CD4-positive, alpha-beta T cell (primary cell): ENCODE measurements at regions not wholly inside any gene's neighbourhood (a gene's known extent, or its start where the extent isn't known, plus 50 kb on each side); places are given as distances from the start of the nearest gene placed in this dataset.

Experiments
- ATAC-seq: fragments of 200-7000 bp; cut with Tn5 transposase; one replicate; pipeline ENCODE4 v1.10.0; 2022; ENCODE audit warnings: mild to moderate bottlenecking; ENCODE audit not compliant: poor library complexity
- CTCF ChIA-PET: fragments of 350-600 bp; sonication (Branson Sonifier 250); formaldehyde crosslinking; loops from one replicate; lab custom pipeline; 2021; ENCODE audit warnings: antibody characterized with exemption, inconsistent platforms; lab: Charles Lee
- POLR2A ChIA-PET: fragments of 350-600 bp; sonication (Branson Sonifier 250); formaldehyde crosslinking; loops from one replicate; lab custom pipeline; 2021; ENCODE audit warnings: antibody characterized with exemption, inconsistent platforms; lab: Charles Lee
- DNase-seq, 14 experiments: peaks; one replicate each; pipeline ENCODE4 v3.0.0-alpha.2; 2013 to 2020; ENCODE audit warnings: mixed read lengths in 2 of 14
- H3K27ac ChIP-seq, 2 donors: one replicate each; pipeline versions ENCODE4 v1.5.1 to v1.7.0; 2013; ENCODE audit warnings: low read length in 2 of 2, low read depth in 1 of 2, mild to moderate bottlenecking in 1 of 2
- H3K27me3 ChIP-seq, 2 experiments: 1 replicate in 1 of 2; 2 replicates in 1 of 2; pipeline versions ENCODE4 v1.6.1 to v1.7.0; 2013; ENCODE audit warnings: low read length in 2 of 2, control low read depth in 1 of 2, mild to moderate bottlenecking in 1 of 2, moderate library complexity in 1 of 2; ENCODE audit not compliant: insufficient read depth in 2 of 2, control insufficient read depth in 1 of 2
- H3K36me3 ChIP-seq: one replicate; pipeline ENCODE4 v1.6.1; 2013; ENCODE audit warnings: low read length, control low read depth; ENCODE audit not compliant: insufficient read depth
- H3K4me1 ChIP-seq: one replicate; pipeline ENCODE4 v1.6.1; 2013; ENCODE audit warnings: low read length, control low read depth; ENCODE audit not compliant: insufficient read depth
- H3K4me3 ChIP-seq: one replicate; pipeline ENCODE4 v1.5.1; 2013; ENCODE audit warnings: mild to moderate bottlenecking, low read length, moderate library complexity
- H3K9me3 ChIP-seq, 2 experiments: 1 replicate in 1 of 2; 2 replicates in 1 of 2; pipeline versions ENCODE4 v1.6.1 to v1.7.0; 2013; ENCODE audit warnings: low read length in 2 of 2, mild to moderate bottlenecking in 2 of 2, control low read depth in 1 of 2, moderate library complexity in 1 of 2; ENCODE audit not compliant: control insufficient read depth in 1 of 2, insufficient read depth in 1 of 2
- H3K27ac Mint-ChIP-seq: one replicate; pipeline ENCODE4 v1.8.0; 2020; ENCODE audit warnings: mixed read lengths
- H3K27me3 Mint-ChIP-seq: one replicate; pipeline ENCODE4 v1.8.0; 2021; ENCODE audit warnings: mixed read lengths
- H3K36me3 Mint-ChIP-seq: one replicate; pipeline ENCODE4 v1.8.0; 2021; ENCODE audit warnings: low read depth, mixed read lengths
- H3K4me1 Mint-ChIP-seq: one replicate; pipeline ENCODE4 v1.8.0; 2021; ENCODE audit warnings: low read depth, mixed read lengths
- H3K4me3 Mint-ChIP-seq: one replicate; pipeline ENCODE4 v1.8.0; 2020; ENCODE audit warnings: mild to moderate bottlenecking, mixed read lengths
- H3K9me3 Mint-ChIP-seq: one replicate; pipeline ENCODE4 v1.8.0; 2020; ENCODE audit warnings: mixed read lengths
- intact Hi-C, 2 experiments: fragments of 100-400 bp; cut with DNase I in 1 of 2; cut with micrococcal nuclease in 1 of 2; formaldehyde crosslinking; loops; one replicate each; pipeline versions ENCODE4 v1.15.1 to v1.9.0; 2023 to 2025; cut with DNase I, micrococcal nuclease
- TF ChIP-seq, protein P1 (sequence below): fragments of 200-600 bp; IDR thresholded peaks from one replicate; pipeline ENCODE4 v1.8.0; 2022; ENCODE audit warnings: antibody characterized with exemption, mild to moderate bottlenecking

DNA sequence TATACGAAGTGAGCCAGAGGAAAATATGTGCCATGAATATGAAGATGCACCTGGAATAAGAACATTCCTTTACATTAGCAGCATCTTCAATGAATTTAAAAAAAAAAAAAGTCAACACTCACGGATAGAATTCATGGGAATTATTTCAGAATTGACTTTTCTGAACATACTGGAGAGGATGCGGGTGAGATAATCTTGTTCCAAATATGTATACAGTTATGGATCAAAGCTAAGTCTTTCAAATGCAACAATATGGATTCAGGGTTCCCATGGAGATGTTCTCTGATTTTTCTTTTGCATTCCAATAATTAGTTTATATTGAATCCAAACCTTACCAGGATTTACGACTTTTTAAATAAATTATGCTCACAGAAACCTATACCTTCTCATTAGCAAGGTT lies 1660.7 kb downstream of the SLITRK1 start:
- no peaks in the 10 kb centered on the region for H3K27me3 Mint-ChIP-seq
- ATAC-seq: no peak

DNA sequence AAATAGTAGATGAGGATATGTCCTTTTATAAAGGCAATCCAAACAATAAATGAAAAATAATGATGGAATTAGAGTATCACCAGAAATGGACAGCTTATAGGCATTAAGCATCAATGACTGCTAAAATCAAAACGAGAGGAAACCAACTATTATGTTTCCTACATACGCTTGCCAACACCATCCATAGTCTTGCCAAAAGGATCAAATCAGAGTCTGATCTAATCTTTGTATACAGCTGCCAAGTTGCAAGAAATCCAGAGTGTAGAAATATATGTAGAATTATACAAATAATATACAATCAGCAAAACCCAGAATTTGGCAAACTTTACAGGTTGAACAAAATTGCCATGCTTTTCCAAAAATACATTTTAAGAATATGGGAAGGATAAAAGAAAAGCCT lies 1661.6 kb downstream of the SLITRK1 start:
- H3K4me3 ChIP-seq: no peak overlapping the region
- no peak for DNase-seq
- Mint-ChIP-seq H3K4me3 (no peak overlapping the region), H3K27me3 (no peaks in the 10 kb centered on the region), H3K27ac (no peak overlapping the region), H3K36me3 (no peaks in the 10 kb centered on the region), H3K9me3 (peaks cover 16% of the 10 kb centered on the region), H3K4me1 (no peaks in the 10 kb centered on the region)
- CTCF ChIA-PET: no interaction called here
- H3K4me1 ChIP-seq: no peaks in the 10 kb centered on the region
- H3K36me3 ChIP-seq: no peaks in the 10 kb centered on the region
- intact Hi-C loops: no loop called here
- no peaks in the 10 kb centered on the region for H3K27me3 ChIP-seq
- peaks cover 0 to 3% of the 10 kb centered on the region in 2 experiments for H3K9me3 ChIP-seq
- no peak for ATAC-seq
- H3K27ac ChIP-seq: no peak overlapping the region
- POLR2A ChIA-PET: no interaction called here
- TF ChIP-seq, protein P1, sequence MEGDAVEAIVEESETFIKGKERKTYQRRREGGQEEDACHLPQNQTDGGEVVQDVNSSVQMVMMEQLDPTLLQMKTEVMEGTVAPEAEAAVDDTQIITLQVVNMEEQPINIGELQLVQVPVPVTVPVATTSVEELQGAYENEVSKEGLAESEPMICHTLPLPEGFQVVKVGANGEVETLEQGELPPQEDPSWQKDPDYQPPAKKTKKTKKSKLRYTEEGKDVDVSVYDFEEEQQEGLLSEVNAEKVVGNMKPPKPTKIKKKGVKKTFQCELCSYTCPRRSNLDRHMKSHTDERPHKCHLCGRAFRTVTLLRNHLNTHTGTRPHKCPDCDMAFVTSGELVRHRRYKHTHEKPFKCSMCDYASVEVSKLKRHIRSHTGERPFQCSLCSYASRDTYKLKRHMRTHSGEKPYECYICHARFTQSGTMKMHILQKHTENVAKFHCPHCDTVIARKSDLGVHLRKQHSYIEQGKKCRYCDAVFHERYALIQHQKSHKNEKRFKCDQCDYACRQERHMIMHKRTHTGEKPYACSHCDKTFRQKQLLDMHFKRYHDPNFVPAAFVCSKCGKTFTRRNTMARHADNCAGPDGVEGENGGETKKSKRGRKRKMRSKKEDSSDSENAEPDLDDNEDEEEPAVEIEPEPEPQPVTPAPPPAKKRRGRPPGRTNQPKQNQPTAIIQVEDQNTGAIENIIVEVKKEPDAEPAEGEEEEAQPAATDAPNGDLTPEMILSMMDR: no peak

More for the DNA sequence above, 1660.7 kb downstream of the SLITRK1 start:
- Histone ChIP-seq H3K27me3 (no peaks in the 10 kb centered on the region), H3K36me3 (no peaks in the 10 kb centered on the region), H3K9me3 (peaks cover 3 to 4% of the 10 kb centered on the region in 2 experiments), H3K27ac (no peak overlapping the region), H3K4me3 (no peak overlapping the region), H3K4me1 (no peaks in the 10 kb centered on the region)
- H3K4me1 Mint-ChIP-seq: no peaks in the 10 kb centered on the region
- CTCF ChIA-PET: no interaction called here
- DNase-seq: no peak
- H3K36me3 Mint-ChIP-seq: no peaks in the 10 kb centered on the region
- no peak overlapping the region for H3K27ac Mint-ChIP-seq
- no peak overlapping the region for H3K4me3 Mint-ChIP-seq
- POLR2A ChIA-PET: no interaction called here
- intact Hi-C loops: no loop called here
- TF ChIP-seq, protein P1: no peak
- peaks cover 14% of the 10 kb centered on the region for H3K9me3 Mint-ChIP-seq

DNA sequence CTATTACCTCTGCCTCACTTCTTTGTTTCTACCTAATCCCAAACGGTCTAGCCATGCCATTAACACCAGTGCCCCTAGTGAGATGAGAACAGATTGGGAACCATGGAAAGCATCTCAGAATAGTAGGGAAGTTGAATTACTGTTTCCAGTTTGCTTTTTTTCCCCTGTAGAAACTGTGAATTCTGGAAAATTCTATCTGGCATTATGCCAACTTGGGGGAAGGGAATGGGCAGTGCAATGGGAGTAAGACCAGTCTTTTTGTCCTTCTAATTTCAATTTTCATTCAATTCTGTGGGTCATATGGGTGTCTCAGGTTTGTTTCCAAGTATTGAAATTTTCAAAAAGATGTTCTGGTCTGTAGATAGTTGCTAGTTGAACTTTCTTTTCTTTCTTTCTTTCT lies 1666.1 kb downstream of the SLITRK1 start:
- no peaks in the 10 kb centered on the region for H3K27me3 Mint-ChIP-seq
- H3K4me1 Mint-ChIP-seq: no peaks in the 10 kb centered on the region
- Histone ChIP-seq H3K27me3 (no peaks in the 10 kb centered on the region), H3K9me3 (peaks cover 5 to 9% of the 10 kb centered on the region in 2 experiments), H3K27ac (no peak overlapping the region), H3K4me1 (no peaks in the 10 kb centered on the region), H3K4me3 (no peak overlapping the region), H3K36me3 (no peaks in the 10 kb centered on the region)
- peaks cover 10% of the 10 kb centered on the region for H3K9me3 Mint-ChIP-seq
- TF ChIP-seq, protein P1: no peak
- H3K36me3 Mint-ChIP-seq: no peaks in the 10 kb centered on the region
- no peak overlapping the region for H3K4me3 Mint-ChIP-seq
- ATAC-seq (no peak), DNase-seq (no peak)
- intact Hi-C loops: no loop called here
- POLR2A ChIA-PET: no interaction called here
- no peak overlapping the region for H3K27ac Mint-ChIP-seq
- CTCF ChIA-PET: no interaction called here
